ENCODE measurements at regions not wholly inside any gene's neighbourhood (a gene's known extent, or its start where the extent isn't known, plus 50 kb on each side); places are given as distances from the start of the nearest gene placed in this dataset.

DNA sequence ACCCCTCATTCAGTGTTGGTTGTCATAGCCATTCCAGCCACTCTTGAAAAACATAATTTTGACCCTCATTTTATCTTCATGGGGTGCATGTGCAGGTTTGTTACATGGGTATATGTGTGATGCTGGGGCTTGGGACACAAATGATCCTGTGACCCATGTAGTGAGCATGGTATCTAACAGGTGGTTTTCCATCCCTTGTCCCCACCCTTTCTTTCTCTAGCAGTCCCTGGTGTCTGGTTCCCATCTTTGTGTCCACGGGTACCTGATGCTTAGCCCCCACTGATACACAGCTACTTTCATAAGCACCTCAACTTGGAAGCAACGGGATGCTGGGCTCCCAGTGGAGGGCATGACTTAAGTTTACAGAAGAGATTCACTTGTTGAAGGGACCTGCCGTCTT, 373.5 kb downstream of the UQCRFS1 start:
- no peaks in the 10 kb centered on the region for H3K4me1 ChIP-seq (ENCODE audit: control insufficient read depth, insufficient read depth, low read length)
- no peaks in the 10 kb centered on the region for H3K9me3 ChIP-seq (ENCODE audit: control insufficient read depth, low read length)
- H3K36me3 ChIP-seq (ENCODE audit: control insufficient read depth, insufficient read depth, low read length, severe bottlenecking) = no peaks in the 10 kb centered on the region
- H3K4me3 ChIP-seq (ENCODE audit: low read length) = no peak overlapping the region
- no peak for DNase-seq (ENCODE audit: low read depth)
- no peak overlapping the region for H3K9ac ChIP-seq (ENCODE audit: low read length)
- peaks cover 38% of the 10 kb centered on the region for H3K27me3 ChIP-seq (replicated peaks; ENCODE audit: control insufficient read depth, insufficient read depth, low read length)

DNA sequence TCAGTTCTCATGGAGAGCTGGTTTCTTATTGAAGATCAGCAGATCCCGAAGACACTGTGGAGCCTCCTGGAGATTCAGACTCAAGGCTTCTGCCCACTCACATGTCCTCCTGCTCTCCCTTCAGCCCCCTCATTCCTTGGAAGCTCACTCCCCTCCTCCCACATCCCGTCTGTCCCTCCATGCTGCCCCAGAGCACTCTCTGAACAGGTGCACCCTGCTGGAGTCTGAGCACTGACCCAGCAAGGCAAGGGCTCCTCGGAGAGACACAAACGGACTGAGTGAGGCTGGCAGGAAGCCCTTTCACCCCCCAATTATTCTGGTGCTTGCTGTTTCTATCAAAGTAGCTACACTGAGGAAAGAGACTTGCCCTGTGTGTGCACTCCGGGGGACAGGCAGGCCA, 374.0 kb downstream of the UQCRFS1 start:
- Histone ChIP-seq H3K27me3 (replicated peaks; ENCODE audit: control insufficient read depth, insufficient read depth, low read length) (peaks cover 41% of the 10 kb centered on the region), H3K36me3 (ENCODE audit: control insufficient read depth, insufficient read depth, low read length, severe bottlenecking) (no peaks in the 10 kb centered on the region), H3K9ac (ENCODE audit: low read length) (no peak overlapping the region), H3K9me3 (ENCODE audit: control insufficient read depth, low read length) (no peaks in the 10 kb centered on the region), H3K4me3 (ENCODE audit: low read length) (no peak overlapping the region), H3K4me1 (ENCODE audit: control insufficient read depth, insufficient read depth, low read length) (no peaks in the 10 kb centered on the region)
- no peak for DNase-seq (ENCODE audit: low read depth)

DNA sequence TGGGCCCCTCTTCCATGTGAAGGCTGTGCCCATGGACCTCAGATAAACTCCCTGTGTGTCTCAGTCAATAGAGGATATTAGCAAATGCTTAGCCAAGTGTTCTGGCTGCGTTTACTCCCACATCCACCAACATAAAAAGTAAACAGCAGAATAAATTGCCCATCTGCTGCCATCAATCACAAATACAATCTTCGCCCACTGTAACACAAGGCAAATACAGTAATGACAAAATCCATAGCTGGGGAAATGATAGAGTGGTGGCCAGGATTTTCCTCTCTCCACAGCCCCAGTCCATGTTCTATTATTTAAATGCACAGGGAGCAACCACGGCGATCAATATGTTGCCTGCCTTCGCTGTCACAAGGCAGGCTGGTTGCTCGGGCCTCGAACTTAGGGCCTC, 376.5 kb downstream of the UQCRFS1 start:
- no peak for DNase-seq (ENCODE audit: low read depth)
- H3K4me3 ChIP-seq (ENCODE audit: low read length) = no peak overlapping the region
- no peaks in the 10 kb centered on the region for H3K9me3 ChIP-seq (ENCODE audit: control insufficient read depth, low read length)
- H3K9ac ChIP-seq (ENCODE audit: low read length) = no peak overlapping the region
- H3K36me3 ChIP-seq (ENCODE audit: control insufficient read depth, insufficient read depth, low read length, severe bottlenecking) = no peaks in the 10 kb centered on the region
- H3K4me1 ChIP-seq (ENCODE audit: control insufficient read depth, insufficient read depth, low read length) = no peaks in the 10 kb centered on the region
- H3K27me3 ChIP-seq (replicated peaks; ENCODE audit: control insufficient read depth, insufficient read depth, low read length) = peaks cover 41% of the 10 kb centered on the region

DNA sequence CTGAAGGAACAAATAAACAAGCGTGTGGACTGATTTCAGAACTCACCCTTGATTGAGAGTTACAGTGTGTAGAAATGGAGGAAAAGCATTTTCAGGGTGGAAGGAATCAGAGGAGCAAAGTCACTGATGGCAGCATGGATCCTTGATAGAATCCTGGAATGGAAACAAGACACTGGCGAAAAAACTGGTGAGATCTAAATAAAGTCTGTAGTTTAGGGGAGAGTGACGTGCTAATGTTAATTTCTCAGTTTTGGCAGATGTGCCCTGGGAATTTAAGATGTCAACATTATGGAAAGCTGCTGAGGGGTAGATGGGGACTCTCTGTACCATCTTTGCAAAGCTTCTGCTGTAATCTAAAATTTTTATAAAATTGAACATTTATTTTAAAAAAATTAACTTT, 378.0 kb downstream of the UQCRFS1 start:
- no peak overlapping the region for H3K4me3 ChIP-seq (ENCODE audit: low read length)
- no peaks in the 10 kb centered on the region for H3K36me3 ChIP-seq (ENCODE audit: control insufficient read depth, insufficient read depth, low read length, severe bottlenecking)
- no peaks in the 10 kb centered on the region for H3K4me1 ChIP-seq (ENCODE audit: control insufficient read depth, insufficient read depth, low read length)
- peaks cover 34% of the 10 kb centered on the region for H3K27me3 ChIP-seq (replicated peaks; ENCODE audit: control insufficient read depth, insufficient read depth, low read length)
- DNase-seq (ENCODE audit: low read depth) = no peak
- H3K9ac ChIP-seq (ENCODE audit: low read length) = no peak overlapping the region
- H3K9me3 ChIP-seq (ENCODE audit: control insufficient read depth, low read length) = no peaks in the 10 kb centered on the region

DNA sequence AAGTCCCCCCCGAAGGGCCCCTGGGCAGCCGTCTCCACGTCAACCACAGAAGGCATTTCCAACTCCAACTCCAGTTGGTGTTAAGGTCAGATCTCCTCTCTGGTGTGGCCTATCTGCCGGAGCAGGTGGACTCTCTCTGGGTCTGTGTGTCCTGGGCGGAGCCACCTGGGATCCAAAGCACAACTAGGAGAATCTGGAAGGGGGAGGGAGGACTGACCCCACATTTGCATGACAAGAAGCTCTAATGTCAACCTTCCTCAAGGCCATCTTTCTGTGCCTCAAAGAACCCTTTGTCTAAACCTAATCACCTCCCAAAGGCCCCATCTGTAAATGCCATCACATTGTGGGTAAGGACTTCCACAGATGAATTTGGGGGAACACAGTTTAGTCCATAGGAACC, 381.5 kb downstream of the UQCRFS1 start:
- H3K4me1 ChIP-seq (ENCODE audit: control insufficient read depth, insufficient read depth, low read length) = no peaks in the 10 kb centered on the region

DNA sequence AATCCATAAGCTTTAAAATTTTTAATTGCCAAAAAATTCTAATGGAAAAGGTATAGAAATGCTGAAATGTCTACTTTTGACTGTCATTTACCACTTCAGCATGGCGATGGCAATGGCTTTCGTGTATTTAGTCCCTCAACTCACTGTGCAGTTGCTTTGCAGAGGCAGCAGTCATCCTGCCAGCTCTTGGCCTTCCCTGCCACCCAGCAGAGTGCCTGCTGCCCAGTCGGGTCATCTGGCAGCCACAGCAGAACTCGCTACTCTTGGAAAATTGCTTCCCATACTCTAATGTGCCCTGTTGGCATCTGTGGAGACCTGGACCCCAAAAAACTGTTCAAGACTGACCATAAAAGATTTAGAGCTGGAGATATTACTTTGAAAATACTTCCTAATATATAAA, 383.2 kb downstream of the UQCRFS1 start:
- H3K4me3 ChIP-seq (ENCODE audit: low read length) = no peak overlapping the region
- no peak for DNase-seq (ENCODE audit: low read depth)
- H3K27me3 ChIP-seq (replicated peaks; ENCODE audit: control insufficient read depth, insufficient read depth, low read length) = peaks cover 15% of the 10 kb centered on the region
- no peak overlapping the region for H3K9ac ChIP-seq (ENCODE audit: low read length)
- H3K4me1 ChIP-seq (ENCODE audit: control insufficient read depth, insufficient read depth, low read length) = no peaks in the 10 kb centered on the region
- no peaks in the 10 kb centered on the region for H3K9me3 ChIP-seq (ENCODE audit: control insufficient read depth, low read length)
- no peaks in the 10 kb centered on the region for H3K36me3 ChIP-seq (ENCODE audit: control insufficient read depth, insufficient read depth, low read length, severe bottlenecking)

More for the DNA sequence above, 381.5 kb downstream of the UQCRFS1 start:
- H3K36me3 ChIP-seq (ENCODE audit: control insufficient read depth, insufficient read depth, low read length, severe bottlenecking) = no peaks in the 10 kb centered on the region
- H3K4me3 ChIP-seq (ENCODE audit: low read length) = no peak overlapping the region
- no peak for DNase-seq (ENCODE audit: low read depth)
- no peak overlapping the region for H3K9ac ChIP-seq (ENCODE audit: low read length)
- peaks cover 25% of the 10 kb centered on the region for H3K27me3 ChIP-seq (replicated peaks; ENCODE audit: control insufficient read depth, insufficient read depth, low read length)
- no peaks in the 10 kb centered on the region for H3K9me3 ChIP-seq (ENCODE audit: control insufficient read depth, low read length)

DNA sequence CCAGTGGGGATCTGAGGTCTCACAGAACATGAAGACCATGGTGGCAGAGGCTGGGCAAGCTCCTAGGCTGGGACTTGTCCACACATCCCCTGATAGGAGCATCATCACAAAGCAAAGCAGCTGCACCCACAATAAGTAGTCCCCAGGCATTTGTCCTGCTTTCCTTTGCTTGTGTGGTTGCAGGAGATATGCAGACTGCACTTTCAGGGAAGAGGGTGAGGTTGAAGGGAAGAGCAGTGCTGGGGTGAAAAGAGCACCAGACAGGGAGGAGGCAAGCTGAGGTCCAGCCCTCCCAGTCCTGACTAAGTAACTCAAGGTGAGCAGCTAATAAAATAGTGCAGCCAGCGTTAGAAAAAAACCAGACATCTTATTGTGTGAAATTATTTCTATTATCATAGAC, 383.6 kb downstream of the UQCRFS1 start:
- no peak for DNase-seq (ENCODE audit: low read depth)
- Histone ChIP-seq H3K4me3 (ENCODE audit: low read length) (no peak overlapping the region), H3K9ac (ENCODE audit: low read length) (no peak overlapping the region), H3K27me3 (replicated peaks; ENCODE audit: control insufficient read depth, insufficient read depth, low read length) (peaks cover 10% of the 10 kb centered on the region), H3K36me3 (ENCODE audit: control insufficient read depth, insufficient read depth, low read length, severe bottlenecking) (no peaks in the 10 kb centered on the region), H3K9me3 (ENCODE audit: control insufficient read depth, low read length) (no peaks in the 10 kb centered on the region), H3K4me1 (ENCODE audit: control insufficient read depth, insufficient read depth, low read length) (no peaks in the 10 kb centered on the region)

DNA sequence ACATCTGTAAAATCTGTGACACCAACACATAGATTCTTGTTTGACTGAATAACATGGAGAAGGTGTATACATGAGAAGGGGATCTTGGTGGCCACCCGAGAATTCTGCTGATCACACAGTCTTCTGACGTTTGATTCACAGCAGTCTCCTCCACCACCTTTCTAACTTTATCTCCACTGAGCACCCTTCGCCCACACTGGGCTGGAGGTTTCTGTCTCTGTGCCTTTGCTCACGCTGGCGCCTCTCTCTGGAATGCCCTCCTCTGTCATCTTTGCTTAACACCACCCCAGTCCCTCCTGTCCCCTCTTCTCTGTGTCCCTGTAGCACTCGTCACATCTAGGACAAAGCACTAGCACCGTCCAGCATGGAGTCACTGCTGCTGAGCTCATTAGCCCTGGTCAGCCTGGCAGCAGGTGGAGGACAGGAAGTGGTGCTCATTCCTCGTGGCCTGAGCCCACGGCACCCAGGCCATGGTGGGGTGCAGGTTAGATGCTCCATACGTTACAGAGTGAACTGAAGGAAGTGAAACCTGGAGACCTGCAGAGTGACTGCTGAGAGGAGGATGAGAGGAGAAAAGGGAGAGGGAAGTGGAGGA, 384.6 kb downstream of the UQCRFS1 start:
- H3K36me3 ChIP-seq (ENCODE audit: control insufficient read depth, insufficient read depth, low read length, severe bottlenecking) = no peaks in the 10 kb centered on the region
- peaks cover 8% of the 10 kb centered on the region for H3K27me3 ChIP-seq (replicated peaks; ENCODE audit: control insufficient read depth, insufficient read depth, low read length)
- H3K4me1 ChIP-seq (ENCODE audit: control insufficient read depth, insufficient read depth, low read length) = no peaks in the 10 kb centered on the region
- no peak for DNase-seq (ENCODE audit: low read depth)
- H3K9me3 ChIP-seq (ENCODE audit: control insufficient read depth, low read length) = no peaks in the 10 kb centered on the region
- no peak overlapping the region for H3K9ac ChIP-seq (ENCODE audit: low read length)
- no peak overlapping the region for H3K4me3 ChIP-seq (ENCODE audit: low read length)

DNA sequence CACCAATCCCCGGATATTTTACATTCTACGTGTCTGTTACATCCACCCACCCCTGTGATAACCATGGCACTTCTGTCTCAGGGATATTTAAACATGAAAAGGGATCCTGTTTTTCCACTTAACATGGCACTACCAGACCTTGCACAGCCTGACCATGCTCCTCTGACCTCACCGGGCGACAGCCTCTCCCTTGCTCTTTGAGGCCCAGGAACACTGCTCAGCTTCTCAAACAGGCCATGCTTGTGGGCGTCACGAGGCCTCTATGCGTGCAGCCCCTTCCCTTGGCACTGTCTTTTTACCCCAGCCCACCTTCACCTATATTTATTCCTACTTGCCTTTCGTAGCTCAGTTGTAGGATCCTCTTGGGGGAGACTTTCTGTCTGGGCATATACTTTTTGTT, 385.6 kb downstream of the UQCRFS1 start:
- Histone ChIP-seq H3K4me3 (ENCODE audit: low read length) (no peak overlapping the region), H3K36me3 (ENCODE audit: control insufficient read depth, insufficient read depth, low read length, severe bottlenecking) (no peaks in the 10 kb centered on the region), H3K9ac (ENCODE audit: low read length) (no peak overlapping the region), H3K27me3 (replicated peaks; ENCODE audit: control insufficient read depth, insufficient read depth, low read length) (peaks cover 8% of the 10 kb centered on the region), H3K9me3 (ENCODE audit: control insufficient read depth, low read length) (no peaks in the 10 kb centered on the region), H3K4me1 (ENCODE audit: control insufficient read depth, insufficient read depth, low read length) (no peaks in the 10 kb centered on the region)
- DNase-seq (ENCODE audit: low read depth) = no peak

DNA sequence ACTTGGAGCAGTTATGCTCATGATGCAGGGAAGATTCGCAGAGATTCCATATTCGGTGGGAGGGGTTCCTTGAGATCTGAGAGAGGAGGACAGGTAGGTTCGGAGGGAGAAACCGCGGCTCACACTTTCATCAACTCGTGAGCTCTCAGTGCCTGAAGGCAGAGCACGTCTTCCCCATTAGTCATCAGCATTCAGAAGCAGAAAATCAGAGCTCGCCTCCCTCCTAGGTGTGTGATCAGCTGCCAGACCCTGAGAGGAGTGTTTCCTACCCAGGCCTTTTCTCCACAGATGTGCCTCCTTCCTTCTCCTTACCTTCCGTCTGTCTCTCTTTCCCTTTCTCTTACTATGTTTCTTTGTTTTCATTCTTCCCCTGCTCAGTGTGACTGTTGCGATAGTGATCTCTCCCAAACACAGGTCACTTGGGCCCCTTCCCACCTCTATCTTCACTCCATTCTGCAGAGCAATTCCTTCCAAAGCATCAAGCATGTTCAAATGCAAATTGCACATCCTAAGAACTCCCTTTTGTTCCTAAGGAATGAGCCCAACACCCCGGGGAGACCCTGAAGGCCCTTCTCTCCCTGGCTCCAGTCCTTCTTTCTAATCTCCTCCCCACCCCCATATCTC, 389.5 kb downstream of the UQCRFS1 start:
- H3K9ac ChIP-seq (ENCODE audit: low read length) = no peak overlapping the region
- DNase-seq (ENCODE audit: low read depth) = no peak
- H3K4me1 ChIP-seq (ENCODE audit: control insufficient read depth, insufficient read depth, low read length) = no peaks in the 10 kb centered on the region
- H3K27me3 ChIP-seq (replicated peaks; ENCODE audit: control insufficient read depth, insufficient read depth, low read length) = peaks cover 8% of the 10 kb centered on the region
- H3K36me3 ChIP-seq (ENCODE audit: control insufficient read depth, insufficient read depth, low read length, severe bottlenecking) = no peaks in the 10 kb centered on the region
- no peaks in the 10 kb centered on the region for H3K9me3 ChIP-seq (ENCODE audit: control insufficient read depth, low read length)
- no peak overlapping the region for H3K4me3 ChIP-seq (ENCODE audit: low read length)

DNA sequence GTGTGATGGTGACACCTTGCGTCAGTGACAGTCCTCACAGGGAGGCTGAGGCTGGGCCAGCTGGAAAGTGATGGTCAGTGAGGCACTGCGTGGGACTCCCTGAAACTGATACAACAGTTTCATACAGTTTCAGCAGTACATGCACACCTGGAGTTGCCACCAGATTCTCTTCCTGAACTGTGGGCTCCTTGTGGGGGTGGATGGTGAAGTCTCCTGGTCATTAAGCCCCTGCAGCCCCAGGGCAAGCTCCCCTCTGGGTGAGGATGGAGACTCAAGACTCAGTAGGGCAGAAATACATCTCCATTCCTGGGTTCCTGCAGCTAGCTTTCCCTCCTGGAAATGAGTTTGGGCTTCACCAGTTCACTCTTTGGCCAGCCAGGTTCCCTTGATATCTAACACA, 392.7 kb downstream of the UQCRFS1 start:
- Histone ChIP-seq H3K27me3 (replicated peaks; ENCODE audit: control insufficient read depth, insufficient read depth, low read length) (no peaks in the 10 kb centered on the region), H3K36me3 (ENCODE audit: control insufficient read depth, insufficient read depth, low read length, severe bottlenecking) (no peaks in the 10 kb centered on the region), H3K4me3 (ENCODE audit: low read length) (no peak overlapping the region), H3K9ac (ENCODE audit: low read length) (no peak overlapping the region), H3K4me1 (ENCODE audit: control insufficient read depth, insufficient read depth, low read length) (no peaks in the 10 kb centered on the region), H3K9me3 (ENCODE audit: control insufficient read depth, low read length) (no peaks in the 10 kb centered on the region)
- DNase-seq (ENCODE audit: low read depth) = no peak

DNA sequence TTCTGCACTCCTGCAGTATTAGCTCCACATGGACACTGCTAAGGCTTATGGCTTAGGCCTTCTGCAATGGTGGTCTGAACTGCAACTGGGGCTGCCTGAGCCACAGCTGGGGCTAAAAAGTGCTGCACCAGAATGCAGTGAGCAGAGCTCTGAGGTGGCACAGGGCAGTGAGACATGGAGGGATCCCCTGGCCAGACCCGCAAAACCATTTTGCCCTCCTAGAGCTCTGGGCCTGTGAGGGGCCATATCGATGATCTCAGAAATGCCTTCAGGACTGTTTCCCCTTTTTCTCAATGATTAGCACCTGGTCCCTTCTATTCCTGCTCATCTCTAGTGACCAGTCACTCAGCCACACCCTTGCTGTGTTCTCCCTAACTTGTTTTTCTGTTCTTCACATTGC, 397.7 kb downstream of the UQCRFS1 start:
- no peak for DNase-seq (ENCODE audit: low read depth)
- no peaks in the 10 kb centered on the region for H3K4me1 ChIP-seq (ENCODE audit: control insufficient read depth, insufficient read depth, low read length)
- no peaks in the 10 kb centered on the region for H3K27me3 ChIP-seq (replicated peaks; ENCODE audit: control insufficient read depth, insufficient read depth, low read length)
- H3K9me3 ChIP-seq (ENCODE audit: control insufficient read depth, low read length) = no peaks in the 10 kb centered on the region
- H3K9ac ChIP-seq (ENCODE audit: low read length) = no peak overlapping the region
- H3K4me3 ChIP-seq (ENCODE audit: low read length) = no peak overlapping the region
- H3K36me3 ChIP-seq (ENCODE audit: control insufficient read depth, insufficient read depth, low read length, severe bottlenecking) = no peaks in the 10 kb centered on the region

All from adipocyte (in vitro differentiated cells).